ENCODE measurements at regions not wholly inside any gene's neighbourhood (a gene's known extent, or its start where the extent isn't known, plus 50 kb on each side); places are given as distances from the start of the nearest gene placed in this dataset.

DNA sequence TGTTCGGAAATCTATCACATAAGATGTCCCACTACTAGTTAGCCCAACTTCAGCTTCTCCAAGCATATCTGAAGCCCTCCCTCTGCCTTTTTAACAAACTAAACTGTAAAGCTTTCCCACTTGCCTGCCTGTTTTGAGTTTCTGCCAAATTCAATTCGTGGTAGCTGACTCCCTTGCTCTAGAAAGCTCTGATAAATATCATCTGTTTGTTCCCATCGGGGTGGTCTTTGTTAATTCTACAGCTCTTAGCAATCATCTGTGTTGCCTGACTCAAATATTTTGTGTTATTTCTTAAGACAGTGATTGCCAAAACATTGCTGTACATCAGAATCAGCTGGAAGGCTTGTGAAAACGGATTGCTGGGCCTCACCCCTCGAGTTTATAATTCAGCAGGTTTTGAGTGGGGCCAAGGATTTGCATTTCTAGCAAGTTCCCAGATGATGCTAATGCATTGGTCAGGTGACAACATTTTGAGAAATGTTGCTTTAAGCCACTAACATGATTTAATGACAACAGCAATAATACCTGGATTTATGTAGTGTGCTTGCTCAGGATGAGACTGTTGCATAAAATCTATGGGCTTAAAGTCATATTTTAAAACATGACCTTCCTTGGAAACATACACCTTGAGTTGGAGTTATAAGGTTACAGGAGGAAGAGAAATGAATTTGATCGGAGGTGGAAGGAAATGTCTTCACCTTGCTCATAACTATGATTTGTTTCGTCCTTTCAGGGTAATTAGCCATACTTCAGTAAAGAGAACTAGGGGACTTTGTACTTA, 631.9 kb downstream of the PSAT1 start:
- CTCF ChIA-PET: no interaction called here
- H3K4me3 Mint-ChIP-seq: no peak overlapping the region
- H3K27ac Mint-ChIP-seq: no peak overlapping the region
- ATAC-seq (no peak), DNase-seq (no peak)
- no peaks in the 10 kb centered on the region for H3K9me3 Mint-ChIP-seq (ENCODE audit: low read depth)
- no peaks in the 10 kb centered on the region for H3K4me1 Mint-ChIP-seq
- no peaks in the 10 kb centered on the region for H3K27me3 Mint-ChIP-seq
- no peaks in the 10 kb centered on the region for H3K36me3 Mint-ChIP-seq

DNA sequence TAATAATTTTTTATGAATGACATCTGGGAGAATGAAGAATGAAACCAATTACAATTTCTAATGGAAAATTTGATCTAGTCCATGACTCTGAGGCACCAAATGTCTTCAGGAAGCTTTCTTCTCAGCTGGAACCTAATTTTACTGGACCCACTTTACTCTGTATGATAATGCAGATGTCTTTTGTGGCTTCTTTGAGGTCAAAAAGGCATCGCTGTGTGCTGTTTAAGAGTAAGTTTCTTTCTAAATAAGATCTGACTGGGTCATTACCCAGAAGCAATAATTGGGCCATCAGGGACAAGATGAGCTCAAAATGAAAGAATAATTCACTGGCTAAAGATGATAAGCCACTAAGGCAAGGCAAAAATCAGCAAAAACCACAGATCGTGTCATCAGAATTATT, 633.4 kb downstream of the PSAT1 start:
- H3K27me3 Mint-ChIP-seq: no peaks in the 10 kb centered on the region
- CTCF ChIA-PET: no interaction called here
- ATAC-seq (no peak), DNase-seq (no peak)
- H3K27ac Mint-ChIP-seq: no peak overlapping the region
- H3K9me3 Mint-ChIP-seq (ENCODE audit: low read depth): no peaks in the 10 kb centered on the region
- H3K36me3 Mint-ChIP-seq: no peaks in the 10 kb centered on the region
- H3K4me1 Mint-ChIP-seq: no peaks in the 10 kb centered on the region
- H3K4me3 Mint-ChIP-seq: no peak overlapping the region

- CTCF ChIA-PET: no interaction called here
- Mint-ChIP-seq H3K4me3 (no peak overlapping the region), H3K4me1 (no peaks in the 10 kb centered on the region), H3K27me3 (no peaks in the 10 kb centered on the region), H3K27ac (no peak overlapping the region), H3K9me3 (ENCODE audit: low read depth) (no peaks in the 10 kb centered on the region), H3K36me3 (no peaks in the 10 kb centered on the region)
- ATAC-seq (no peak), DNase-seq (no peak)
Observed at GRCh38 chr9:78932849-78933627, 636.1 kb downstream of the PSAT1 start.

DNA sequence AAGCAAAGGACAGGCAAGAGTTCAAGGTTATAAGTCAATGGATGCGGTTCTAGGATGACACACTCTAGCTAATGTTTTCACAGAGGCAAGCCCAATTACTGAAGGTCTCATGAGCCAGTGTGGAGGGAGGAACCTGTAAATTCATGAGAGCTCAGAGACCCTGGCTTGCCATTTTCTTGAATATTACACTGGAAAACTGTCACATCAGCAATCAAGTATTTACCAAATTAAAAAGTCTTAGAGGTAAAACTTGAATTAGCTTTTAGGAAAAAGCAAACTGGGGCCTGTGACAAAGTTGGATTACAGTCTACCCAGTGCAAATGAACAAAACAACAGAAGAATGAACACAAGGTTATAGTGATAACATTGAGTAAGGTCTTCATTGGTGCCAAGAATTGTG, 636.9 kb upstream of the TLE4 start:
- DNase-seq (no peak), ATAC-seq (no peak)
- H3K4me3 Mint-ChIP-seq: no peak overlapping the region
- H3K27ac Mint-ChIP-seq: no peak overlapping the region
- CTCF ChIA-PET: no interaction called here
- no peaks in the 10 kb centered on the region for H3K27me3 Mint-ChIP-seq
- H3K9me3 Mint-ChIP-seq (ENCODE audit: low read depth): no peaks in the 10 kb centered on the region
- no peaks in the 10 kb centered on the region for H3K36me3 Mint-ChIP-seq
- H3K4me1 Mint-ChIP-seq: no peaks in the 10 kb centered on the region

- DNase-seq (no peak), ATAC-seq (no peak)
- Mint-ChIP-seq H3K9me3 (ENCODE audit: low read depth) (no peaks in the 10 kb centered on the region), H3K4me1 (no peaks in the 10 kb centered on the region), H3K4me3 (no peak overlapping the region), H3K36me3 (no peaks in the 10 kb centered on the region), H3K27me3 (no peaks in the 10 kb centered on the region), H3K27ac (no peak overlapping the region)
- CTCF ChIA-PET: no interaction called here
Observed at GRCh38 chr9:78938821-78939220, 632.9 kb upstream of the TLE4 start.

GRCh38 chr9:78939311-78940065, 632.3 kb upstream of the TLE4 start:
- Mint-ChIP-seq H3K27ac (no peak overlapping the region), H3K4me1 (no peaks in the 10 kb centered on the region), H3K9me3 (ENCODE audit: low read depth) (no peaks in the 10 kb centered on the region), H3K4me3 (no peak overlapping the region), H3K27me3 (no peaks in the 10 kb centered on the region), H3K36me3 (no peaks in the 10 kb centered on the region)
- no peak for DNase-seq
- CTCF ChIA-PET: no interaction called here
- no peak for ATAC-seq

- Mint-ChIP-seq H3K4me3 (no peak overlapping the region), H3K27ac (no peak overlapping the region), H3K36me3 (no peaks in the 10 kb centered on the region), H3K27me3 (no peaks in the 10 kb centered on the region), H3K9me3 (ENCODE audit: low read depth) (no peaks in the 10 kb centered on the region), H3K4me1 (no peaks in the 10 kb centered on the region)
- no peak for DNase-seq
- ATAC-seq: no peak
- CTCF ChIA-PET: no interaction called here
Observed at GRCh38 chr9:78940121-78940855, 631.5 kb upstream of the TLE4 start.

DNA sequence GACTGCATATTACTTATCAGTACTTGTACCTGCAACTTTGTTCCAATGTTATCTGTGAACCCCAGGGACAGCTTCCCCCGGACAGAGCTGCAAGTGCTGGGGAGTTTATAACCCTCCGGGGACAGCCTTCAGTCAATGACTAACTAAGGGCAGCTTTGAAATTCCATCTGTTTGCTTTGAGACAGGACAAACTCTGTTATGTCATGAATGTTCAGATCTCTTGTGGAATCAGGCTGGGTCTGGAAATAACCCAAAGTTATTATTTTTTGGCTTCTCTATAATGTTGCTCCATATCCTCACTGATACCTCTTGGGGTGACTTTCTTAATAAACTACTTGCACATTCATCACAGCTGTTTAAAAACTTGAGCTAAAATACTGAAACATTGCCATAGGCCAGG, 617.5 kb upstream of the TLE4 start:
- DNase-seq (no peak), ATAC-seq (no peak)
- Mint-ChIP-seq H3K9me3 (ENCODE audit: low read depth) (peaks cover 6% of the 10 kb centered on the region), H3K4me1 (no peaks in the 10 kb centered on the region), H3K36me3 (no peaks in the 10 kb centered on the region), H3K4me3 (no peak overlapping the region), H3K27ac (no peak overlapping the region), H3K27me3 (no peaks in the 10 kb centered on the region)
- CTCF ChIA-PET: no interaction called here

DNA sequence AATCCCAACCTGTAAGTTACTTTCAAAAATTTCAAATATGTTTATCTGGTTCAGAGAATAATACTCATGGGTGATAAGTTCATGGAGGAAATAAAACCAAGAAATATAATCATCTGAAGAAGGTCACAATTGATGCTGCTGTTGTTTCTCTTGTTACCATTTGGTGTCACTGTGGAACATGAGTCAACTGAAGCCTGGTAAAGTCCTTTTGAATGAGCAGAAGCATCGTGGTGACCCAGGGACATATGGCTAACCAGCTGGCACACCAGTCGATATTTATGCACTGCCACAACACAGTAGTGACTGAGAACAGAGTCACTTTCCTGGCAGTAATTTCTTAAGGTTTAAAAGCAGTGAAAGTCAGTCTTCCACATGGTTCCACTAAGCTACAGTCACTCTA, 612.9 kb upstream of the TLE4 start:
- H3K36me3 Mint-ChIP-seq: no peaks in the 10 kb centered on the region
- no peak overlapping the region for H3K4me3 Mint-ChIP-seq
- no peak overlapping the region for H3K27ac Mint-ChIP-seq
- no peak for ATAC-seq
- H3K4me1 Mint-ChIP-seq: no peaks in the 10 kb centered on the region
- H3K27me3 Mint-ChIP-seq: no peaks in the 10 kb centered on the region
- CTCF ChIA-PET: no interaction called here
- DNase-seq: no peak
- peaks cover 6% of the 10 kb centered on the region for H3K9me3 Mint-ChIP-seq (ENCODE audit: low read depth)

- no peaks in the 10 kb centered on the region for H3K36me3 Mint-ChIP-seq
- DNase-seq (no peak), ATAC-seq (no peak)
- H3K9me3 Mint-ChIP-seq (ENCODE audit: low read depth): peaks cover 1% of the 10 kb centered on the region
- H3K4me1 Mint-ChIP-seq: no peaks in the 10 kb centered on the region
- no peaks in the 10 kb centered on the region for H3K27me3 Mint-ChIP-seq
- H3K4me3 Mint-ChIP-seq: no peak overlapping the region
- CTCF ChIA-PET: no interaction called here
- no peak overlapping the region for H3K27ac Mint-ChIP-seq
Observed at GRCh38 chr9:78962156-78962555, 609.6 kb upstream of the TLE4 start.

DNA sequence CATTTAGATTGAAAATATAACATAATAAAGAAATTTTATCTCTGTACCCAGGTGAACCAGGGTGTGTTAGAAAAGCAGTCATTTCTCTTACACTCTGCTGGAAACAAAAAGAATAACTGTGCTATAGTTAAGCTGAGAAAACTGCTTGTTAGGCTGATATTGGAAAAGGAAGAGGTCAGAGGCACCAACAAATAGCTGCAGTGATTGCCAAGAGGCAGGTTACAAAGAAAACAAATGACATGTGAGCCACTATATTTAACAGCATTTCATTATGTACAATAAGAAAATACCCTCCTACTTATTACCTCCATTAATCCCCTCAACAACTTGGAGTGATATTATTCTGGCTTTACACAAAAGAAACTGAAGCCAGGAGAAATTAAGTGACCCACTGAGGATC, 607.9 kb upstream of the TLE4 start:
- no peak overlapping the region for H3K4me3 Mint-ChIP-seq
- peaks cover 1% of the 10 kb centered on the region for H3K9me3 Mint-ChIP-seq (ENCODE audit: low read depth)
- H3K27me3 Mint-ChIP-seq: no peaks in the 10 kb centered on the region
- no peaks in the 10 kb centered on the region for H3K36me3 Mint-ChIP-seq
- no peaks in the 10 kb centered on the region for H3K4me1 Mint-ChIP-seq
- CTCF ChIA-PET: no interaction called here
- ATAC-seq: no peak
- no peak for DNase-seq
- H3K27ac Mint-ChIP-seq: no peak overlapping the region

DNA sequence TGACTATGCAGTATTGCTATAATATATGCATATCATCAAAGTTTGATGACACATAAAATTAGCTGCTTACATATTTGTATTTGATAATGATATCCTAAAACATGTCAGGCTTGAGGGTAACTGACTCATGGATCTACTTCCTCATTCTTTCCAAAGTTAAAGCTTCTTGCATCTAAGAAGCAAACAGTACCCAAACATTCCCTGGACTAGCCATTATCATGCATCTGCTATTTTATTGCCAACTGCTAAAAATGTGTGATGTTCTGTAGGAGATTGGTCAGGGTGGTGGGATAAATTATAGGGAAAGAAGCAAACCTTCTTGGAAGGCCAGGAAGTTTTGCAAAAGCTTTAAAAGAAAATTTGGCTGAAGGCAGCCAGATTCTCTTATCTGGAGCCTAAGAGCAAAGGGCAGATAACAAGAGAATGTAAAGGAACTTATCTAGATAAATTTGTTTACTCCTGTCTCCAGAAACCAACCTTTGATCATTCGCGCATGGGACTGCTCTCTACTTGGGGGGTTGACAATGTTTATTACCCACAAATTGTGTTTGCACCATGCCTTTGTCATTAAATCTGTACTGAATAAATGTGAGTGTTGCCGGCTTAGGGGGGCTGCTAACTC, 604.1 kb upstream of the TLE4 start:
- H3K27ac Mint-ChIP-seq: no peak overlapping the region
- H3K4me1 Mint-ChIP-seq: no peaks in the 10 kb centered on the region
- H3K27me3 Mint-ChIP-seq: no peaks in the 10 kb centered on the region
- no peak for DNase-seq
- H3K9me3 Mint-ChIP-seq (ENCODE audit: low read depth): no peaks in the 10 kb centered on the region
- H3K36me3 Mint-ChIP-seq: no peaks in the 10 kb centered on the region
- H3K4me3 Mint-ChIP-seq: no peak overlapping the region
- no peak for ATAC-seq
- CTCF ChIA-PET: no interaction called here

DNA sequence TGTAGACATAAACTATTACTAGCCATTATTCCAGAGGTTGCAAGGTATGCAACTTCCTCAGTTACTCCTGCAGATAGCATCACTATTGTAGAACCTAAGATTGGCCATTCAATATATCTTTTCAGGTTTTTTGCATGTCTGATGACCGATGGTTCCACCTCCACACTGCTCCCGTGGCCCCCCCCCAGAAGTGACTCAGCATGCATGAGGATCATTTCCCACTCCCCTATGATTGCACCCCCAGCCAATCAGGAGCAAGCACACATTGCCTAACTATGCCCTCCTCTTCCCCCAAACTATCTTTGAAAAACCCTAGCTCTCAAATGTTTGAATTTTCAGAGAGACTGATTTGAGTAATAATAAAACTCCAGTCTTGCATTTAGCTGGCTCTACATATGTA, 601.4 kb upstream of the TLE4 start:
- Mint-ChIP-seq H3K9me3 (ENCODE audit: low read depth) (no peaks in the 10 kb centered on the region), H3K36me3 (no peaks in the 10 kb centered on the region), H3K27ac (no peak overlapping the region), H3K27me3 (no peaks in the 10 kb centered on the region), H3K4me3 (no peak overlapping the region), H3K4me1 (no peaks in the 10 kb centered on the region)
- CTCF ChIA-PET: no interaction called here
- ATAC-seq (no peak), DNase-seq (no peak)

Measured in activated CD8-positive, alpha-beta memory T cell treated with anti-CD3 and anti-CD28 coated beads, Interleukin-2, amount 10 ng/mL, durations not matched to agents 7 days and 5 days (primary cell).